K562 (cell line): ENCODE measurements at regions not wholly inside any gene's neighbourhood (a gene's known extent, or its start where the extent isn't known, plus 50 kb on each side); places are given as distances from the start of the nearest gene placed in this dataset.

Experiments used
- ATAC-seq: fragments of 200-7000 bp; cut with Tn5 transposase; 3 replicates; pipeline ENCODE4 v1.9.1; 2020; ENCODE audit warnings: moderate library complexity
- BruUV-seq: library from RNA; stranded (reverse); fragments of 400-500 nt; replicated peaks from 2 replicates; lab custom pipeline; 2021; lab: Mats Ljungman, UMichigan
- CTCF ChIA-PET: fragments of 300-600 bp; formaldehyde crosslinking; extraction: SDS; loops from one replicate; lab custom pipeline; 2021; ENCODE audit warnings: low intra/inter-chr PET ratio; lab: Yijun Ruan, JAX
- POLR2A ChIA-PET: fragments of 300-600, 350-650 bp; sonication (Branson Sonifier 250); formaldehyde crosslinking; extraction: SDS; loops from one replicate; lab custom pipeline; 2021; ENCODE audit warnings: antibody characterized with exemption, inconsistent platforms; lab: Yijun Ruan, JAX
- DNase-seq, 4 experiments: peaks; one replicate each; pipeline versions ENCODE4 v3.0.0 to v3.0.0-alpha.2; 2011 to 2018; ENCODE audit warnings: low spot score in 3 of 4, mixed read lengths in 3 of 4; ENCODE audit errors: extremely low read depth in 1 of 4
- FAIRE-seq: peaks from 2 replicates; lab custom pipeline; 2011; peaks lifted over from hg19 to GRCh38; lab: Jason Lieb, UNC
- H2AFZ ChIP-seq: 2 replicates; pipeline ENCODE4 v1.6.0; 2011; ENCODE audit warnings: low read depth, low read length, control low read depth, inconsistent platforms
- H3K27ac ChIP-seq: fragments of 200-600 bp; 3 replicates; pipeline ENCODE4 v1.8.0; 2011; ENCODE audit warnings: low read depth, mild to moderate bottlenecking, control low read depth, inconsistent platforms, low read length, moderate library complexity, mixed read lengths; ENCODE audit errors: extremely low read depth
- H3K27me3 ChIP-seq, 2 experiments: fragments of 300-600 bp in 1 of 2; 2 replicates in 1 of 2; 3 replicates in 1 of 2; pipeline versions ENCODE4 v1.6.0 to v1.8.0; 2011; ENCODE audit warnings: inconsistent platforms in 2 of 2, low read length in 2 of 2, mild to moderate bottlenecking in 1 of 2, mixed read lengths in 1 of 2, moderate library complexity in 1 of 2; ENCODE audit not compliant: control insufficient read depth in 2 of 2, insufficient read depth in 2 of 2
- H3K36me3 ChIP-seq: fragments of 300-600 bp; 3 replicates; pipeline ENCODE4 v1.8.0; 2011; ENCODE audit warnings: mild to moderate bottlenecking, low read length, inconsistent platforms; ENCODE audit not compliant: control insufficient read depth, insufficient read depth
- H3K4me1 ChIP-seq, 2 experiments: fragments of 200-600 bp in 1 of 2; replicated peaks in 1 of 2; 2 replicates in 1 of 2; 3 replicates in 1 of 2; pipeline versions ENCODE4 v1.5.1 to v1.8.0; 2011; ENCODE audit warnings: inconsistent platforms in 2 of 2, low read length in 2 of 2, mild to moderate bottlenecking in 1 of 2, mixed read lengths in 1 of 2, moderate library complexity in 1 of 2; ENCODE audit not compliant: control insufficient read depth in 2 of 2, insufficient read depth in 2 of 2
- H3K4me2 ChIP-seq: 2 replicates; pipeline ENCODE4 v1.6.1; 2011; ENCODE audit warnings: low read length, control low read depth, inconsistent platforms, mixed read lengths; ENCODE audit not compliant: insufficient read depth
- H3K4me3 ChIP-seq: fragments of 200-600 bp; sonication (generic), shearing (Covaris generic); 2 replicates; pipeline ENCODE4 v1.5.1; 2016; ENCODE audit warnings: control low read depth, inconsistent platforms
- H3K79me2 ChIP-seq: fragments of 200-600 bp; 3 replicates; pipeline ENCODE4 v1.8.0; 2011; ENCODE audit warnings: low read length, inconsistent platforms; ENCODE audit not compliant: control insufficient read depth, insufficient read depth
- H3K9ac ChIP-seq, 2 experiments: 2 replicates each; pipeline versions ENCODE4 v1.6.0 to v1.6.1; 2011; ENCODE audit warnings: low read depth in 2 of 2, low read length in 2 of 2, control low read depth in 1 of 2, inconsistent platforms in 1 of 2, mild to moderate bottlenecking in 1 of 2, mixed read lengths in 1 of 2; ENCODE audit not compliant: insufficient read depth in 1 of 2
- H3K9me1 ChIP-seq: one replicate; pipeline ENCODE4 v1.6.0; 2011; ENCODE audit warnings: inconsistent platforms, mild to moderate bottlenecking, low read length, moderate library complexity; ENCODE audit not compliant: control insufficient read depth, insufficient read depth
- H3K9me3 ChIP-seq: replicated peaks from 2 replicates; pipeline ENCODE4 v1.5.1; 2011; ENCODE audit warnings: low read depth, low read length, inconsistent platforms; ENCODE audit not compliant: control insufficient read depth, insufficient read depth
- H4K20me1 ChIP-seq: replicated peaks from 2 replicates; pipeline ENCODE4 v1.6.1; 2011; ENCODE audit warnings: low read length, inconsistent platforms, mixed read lengths; ENCODE audit not compliant: control insufficient read depth, insufficient read depth
- EZH2 ChIP-seq: IDR thresholded peaks from 2 replicates; pipeline ENCODE4 v1.6.1; 2012; ENCODE audit warnings: low read depth, mild to moderate bottlenecking, inconsistent platforms, low read length, borderline replicate concordance
- FOXK1 ChIP-seq: sonication (generic); formaldehyde crosslinking; IDR thresholded peaks from 2 replicates; pipeline ENCODE4 v1.8.0; 2022; ENCODE audit warnings: missing genetic modification reagents, mild to moderate bottlenecking, borderline replicate concordance
- IFI16 ChIP-seq: fragments of 250-450 bp; sonication (Bioruptor Pico); IDR thresholded peaks from 2 replicates; pipeline ENCODE4 v2.1.2; 2022; ENCODE audit warnings: mild to moderate bottlenecking, inconsistent platforms
- PHF21A ChIP-seq: fragments of 450-650 bp; IDR thresholded peaks from 2 replicates; pipeline ENCODE4 v1.6.1; 2017; ENCODE audit warnings: low read depth, borderline replicate concordance
- SIRT6 ChIP-seq: IDR thresholded peaks from one replicate; pipeline ENCODE4 v1.6.1; 2012; ENCODE audit warnings: low read depth, mild to moderate bottlenecking, control low read depth, inconsistent platforms, low read length, moderate library complexity
- SMARCA5 ChIP-seq: fragments of 450-650 bp; IDR thresholded peaks from 2 replicates; pipeline ENCODE4 v1.6.1; 2016
- ZFP36 ChIP-seq: fragments of 150-350 bp; IDR thresholded peaks from 2 replicates; pipeline ENCODE4 v1.6.1; 2018; ENCODE audit warnings: low read length, low read depth; ENCODE audit not compliant: partially characterized antibody
- ZNF140 ChIP-seq: fragments of 250-450 bp; sonication (Bioruptor Pico); IDR thresholded peaks from 2 replicates; pipeline ENCODE4 v1.8.0; 2021; ENCODE audit warnings: moderate library complexity, mild to moderate bottlenecking, inconsistent platforms
- ZNF175 ChIP-seq: fragments of 200-800 bp; sonication (Bioruptor generic); IDR thresholded peaks from 2 replicates; pipeline ENCODE4 v1.6.1; 2016; ENCODE audit warnings: low read depth, mild to moderate bottlenecking, missing genetic modification characterization, missing compliant biosample characterization
- ZNF239 ChIP-seq: fragments of 250-450 bp; sonication (Bioruptor Pico); IDR thresholded peaks from 2 replicates; pipeline ENCODE4 v1.4.0; 2020; ENCODE audit warnings: mild to moderate bottlenecking
- ZNF79 ChIP-seq: fragments of 250-450 bp; sonication (Bioruptor Pico); IDR thresholded peaks from 2 replicates; pipeline ENCODE4 v1.4.0; 2020; ENCODE audit warnings: low read depth, mild to moderate bottlenecking, moderate library complexity
- WGBS: fragments of 100-300 bp; shearing (Covaris generic); methylation state at CpG from one replicate; pipeline ENCODE4 v1.1.6; 2016; ENCODE audit warnings: low coverage, mixed read lengths; ENCODE audit not compliant: insufficient coverage; ENCODE audit errors: missing lambda C conversion rate; 5-methylcytosine and 5-hydroxymethylcytosine counted together
- in situ Hi-C: fragments of 300-500 bp; cut with MboI; formaldehyde crosslinking; loops from 4 replicates; pipeline ENCODE4 v1.15.0; 2018; ENCODE audit warnings: inconsistent platforms, mixed read lengths
- intact Hi-C: fragments of 100-400 bp; cut with micrococcal nuclease; formaldehyde crosslinking; loops from 2 replicates; pipeline ENCODE4 v1.14.2; 2022
- TF ChIP-seq, protein P1 (sequence below): fragments of 250-450 bp; sonication (Bioruptor Pico); IDR thresholded peaks from 2 replicates; pipeline ENCODE4 v1.8.0; 2022; ENCODE audit warnings: inconsistent platforms, mild to moderate bottlenecking, moderate library complexity, borderline replicate concordance
- TF ChIP-seq, protein P2 (sequence below): fragments of 250-450 bp; sonication (Bioruptor Pico); IDR thresholded peaks from 2 replicates; pipeline ENCODE4 v1.8.0; 2021; ENCODE audit warnings: mild to moderate bottlenecking, moderate library complexity
- TF ChIP-seq, protein P3 (sequence below): fragments of 250-450 bp; sonication (Bioruptor Pico); IDR thresholded peaks from 2 replicates; pipeline ENCODE4 v1.5.0; 2021
- TF ChIP-seq, protein P4 (sequence below): fragments of 450-650 bp; conservative IDR thresholded peaks from 2 replicates; pipeline ENCODE4 v1.6.1; 2016; ENCODE audit warnings: missing genetic modification characterization, low read depth, mild to moderate bottlenecking, missing compliant biosample characterization, moderate library complexity

DNA sequence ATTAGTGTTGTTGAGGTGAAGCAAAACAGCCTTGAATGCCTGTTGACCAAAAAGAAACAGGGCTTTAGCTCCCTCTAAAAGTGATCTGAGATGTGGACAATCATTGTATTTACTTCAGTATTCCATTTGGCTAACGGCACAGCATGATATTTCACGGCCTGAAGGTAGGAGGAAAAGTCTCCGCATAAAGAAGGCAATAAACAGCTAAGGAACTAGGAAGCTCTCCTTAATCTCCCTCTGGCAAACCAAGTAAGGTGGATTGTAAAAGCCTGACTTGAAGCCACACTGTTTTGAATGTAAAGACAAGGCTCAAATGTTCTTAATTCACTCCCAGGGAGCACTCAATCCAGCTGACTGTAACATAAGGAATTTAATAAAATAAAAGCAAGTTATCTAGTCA is 160.0 kb upstream of the ZNF804B start (continued):
- TF ChIP-seq, protein P1, sequence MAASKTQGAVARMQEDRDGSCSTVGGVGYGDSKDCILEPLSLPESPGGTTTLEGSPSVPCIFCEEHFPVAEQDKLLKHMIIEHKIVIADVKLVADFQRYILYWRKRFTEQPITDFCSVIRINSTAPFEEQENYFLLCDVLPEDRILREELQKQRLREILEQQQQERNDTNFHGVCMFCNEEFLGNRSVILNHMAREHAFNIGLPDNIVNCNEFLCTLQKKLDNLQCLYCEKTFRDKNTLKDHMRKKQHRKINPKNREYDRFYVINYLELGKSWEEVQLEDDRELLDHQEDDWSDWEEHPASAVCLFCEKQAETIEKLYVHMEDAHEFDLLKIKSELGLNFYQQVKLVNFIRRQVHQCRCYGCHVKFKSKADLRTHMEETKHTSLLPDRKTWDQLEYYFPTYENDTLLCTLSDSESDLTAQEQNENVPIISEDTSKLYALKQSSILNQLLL = no peak
- no peak for TF ChIP-seq ZNF239
- no peak for TF ChIP-seq SIRT6
- TF ChIP-seq, all 486 proteins: peak for 0

DNA sequence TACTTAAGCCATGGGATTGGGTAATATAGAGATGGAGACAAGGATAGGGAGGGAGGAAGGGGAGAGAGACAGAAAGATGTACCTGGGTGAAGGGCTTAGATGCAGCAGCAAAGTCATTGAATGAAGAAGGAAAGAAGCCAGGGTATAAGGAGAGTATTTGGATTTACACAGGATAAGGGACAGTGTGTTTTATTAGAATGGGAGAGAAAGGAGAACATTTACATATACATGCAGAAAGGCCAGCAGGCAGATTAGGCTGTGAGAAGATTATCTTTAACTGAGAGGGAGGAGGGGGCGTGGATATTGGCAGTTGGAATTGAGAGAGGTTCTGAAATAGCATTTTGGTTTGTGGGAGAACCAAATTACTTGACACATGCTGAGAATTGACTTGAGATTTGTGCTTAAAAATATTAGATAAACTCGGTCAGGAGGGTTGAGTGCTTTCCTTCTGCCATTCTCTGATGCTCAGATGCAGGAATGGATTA is 161.5 kb upstream of the ZNF804B start:
- no peak for FAIRE-seq
- intact Hi-C loops = no loop called here
- Histone ChIP-seq H3K36me3 (no peaks in the 10 kb centered on the region), H3K27ac (no peak overlapping the region), H3K4me2 (no peak overlapping the region), H4K20me1 (no peaks in the 10 kb centered on the region), H3K9me1 (no peaks in the 10 kb centered on the region), H3K79me2 (no peaks in the 10 kb centered on the region), H3K9me3 (no peaks in the 10 kb centered on the region), H3K4me1 (no peaks in the 10 kb centered on the region), H3K27me3 (no peaks in the 10 kb centered on the region), H3K4me3 (no peak overlapping the region), H2AFZ (no peak overlapping the region), H3K9ac (no peak overlapping the region)
- 0% methylated on average over 2 of the region's 2 CpGs for WGBS
- POLR2A ChIA-PET = no interaction called here
- ATAC-seq = no peak
- BruUV-seq = no TSS peak
- in situ Hi-C loops = no loop called here
- CTCF ChIA-PET = no interaction called here
- DNase-seq = no peak
- TF ChIP-seq EZH2 (no peak), FOXK1 (CRISPR knock-in tag) (no peak), SMARCA5 (no peak), ZFP36 (no peak), ZNF140 (CRISPR knock-in tag) (no peak), ZNF175 (CRISPR knock-in tag) (no peak), ZNF79 (CRISPR knock-in tag) (no peak), PHF21A (no peak), IFI16 (CRISPR knock-in tag) (no peak)
- TF ChIP-seq, protein P2, sequence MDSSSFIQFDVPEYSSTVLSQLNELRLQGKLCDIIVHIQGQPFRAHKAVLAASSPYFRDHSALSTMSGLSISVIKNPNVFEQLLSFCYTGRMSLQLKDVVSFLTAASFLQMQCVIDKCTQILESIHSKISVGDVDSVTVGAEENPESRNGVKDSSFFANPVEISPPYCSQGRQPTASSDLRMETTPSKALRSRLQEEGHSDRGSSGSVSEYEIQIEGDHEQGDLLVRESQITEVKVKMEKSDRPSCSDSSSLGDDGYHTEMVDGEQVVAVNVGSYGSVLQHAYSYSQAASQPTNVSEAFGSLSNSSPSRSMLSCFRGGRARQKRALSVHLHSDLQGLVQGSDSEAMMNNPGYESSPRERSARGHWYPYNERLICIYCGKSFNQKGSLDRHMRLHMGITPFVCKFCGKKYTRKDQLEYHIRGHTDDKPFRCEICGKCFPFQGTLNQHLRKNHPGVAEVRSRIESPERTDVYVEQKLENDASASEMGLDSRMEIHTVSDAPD (CRISPR knock-in tag) = no peak
- TF ChIP-seq, protein P3, sequence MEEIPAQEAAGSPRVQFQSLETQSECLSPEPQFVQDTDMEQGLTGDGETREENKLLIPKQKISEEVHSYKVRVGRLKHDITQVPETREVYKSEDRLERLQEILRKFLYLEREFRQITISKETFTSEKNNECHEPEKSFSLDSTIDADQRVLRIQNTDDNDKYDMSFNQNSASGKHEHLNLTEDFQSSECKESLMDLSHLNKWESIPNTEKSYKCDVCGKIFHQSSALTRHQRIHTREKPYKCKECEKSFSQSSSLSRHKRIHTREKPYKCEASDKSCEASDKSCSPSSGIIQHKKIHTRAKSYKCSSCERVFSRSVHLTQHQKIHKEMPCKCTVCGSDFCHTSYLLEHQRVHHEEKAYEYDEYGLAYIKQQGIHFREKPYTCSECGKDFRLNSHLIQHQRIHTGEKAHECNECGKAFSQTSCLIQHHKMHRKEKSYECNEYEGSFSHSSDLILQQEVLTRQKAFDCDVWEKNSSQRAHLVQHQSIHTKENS = no peak
- TF ChIP-seq, protein P4, sequence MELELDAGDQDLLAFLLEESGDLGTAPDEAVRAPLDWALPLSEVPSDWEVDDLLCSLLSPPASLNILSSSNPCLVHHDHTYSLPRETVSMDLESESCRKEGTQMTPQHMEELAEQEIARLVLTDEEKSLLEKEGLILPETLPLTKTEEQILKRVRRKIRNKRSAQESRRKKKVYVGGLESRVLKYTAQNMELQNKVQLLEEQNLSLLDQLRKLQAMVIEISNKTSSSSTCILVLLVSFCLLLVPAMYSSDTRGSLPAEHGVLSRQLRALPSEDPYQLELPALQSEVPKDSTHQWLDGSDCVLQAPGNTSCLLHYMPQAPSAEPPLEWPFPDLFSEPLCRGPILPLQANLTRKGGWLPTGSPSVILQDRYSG (tag) = no peak
